Embryonic facial prominence (tissue), 1 donor: ENCODE measurements at regions not wholly inside any gene's neighbourhood (a gene's known extent, or its start where the extent isn't known, plus 50 kb on each side); places are given as distances from the start of the nearest gene placed in this dataset.
"Not testable (repeated sequence)": the region's sequence is repeated elsewhere in the genome, so short reads cannot be mapped to it uniquely, and the experiment has no call there.

Experiments
- DNase-seq: peaks from one replicate; pipeline ENCODE4 v3.0.0-alpha.2; 2016; ENCODE audit errors: extremely low spot score

GRCh38 chr2:220555961-220556630 is 928.7 kb downstream of the SLC4A3 start:
- no peak for DNase-seq

GRCh38 chr2:220556658-220557057 is 929.2 kb downstream of the SLC4A3 start:
- DNase-seq, result no peak

- no peak for DNase-seq
Observed at GRCh38 chr2:220560192-220560591, 932.8 kb downstream of the SLC4A3 start.

- DNase-seq, result no peak
Observed at GRCh38 chr2:220562375-220563140, 935.1 kb downstream of the SLC4A3 start.

GRCh38 chr2:220568296-220568695 is 940.9 kb downstream of the SLC4A3 start:
- DNase-seq, result no peak

- no peak for DNase-seq
Observed at GRCh38 chr2:220569112-220569897, 941.9 kb downstream of the SLC4A3 start.

GRCh38 chr2:220572385-220572784 is 945.0 kb downstream of the SLC4A3 start:
- DNase-seq, result no peak

GRCh38 chr2:220574038-220574437 is 946.6 kb downstream of the SLC4A3 start:
- DNase-seq, result no peak

GRCh38 chr2:220575963-220576362 is 948.5 kb downstream of the SLC4A3 start:
- DNase-seq, result no peak

- DNase-seq, result no peak
Observed at GRCh38 chr2:220579452-220579851, 952.0 kb downstream of the SLC4A3 start.

GRCh38 chr2:220580113-220580512 is 952.7 kb downstream of the SLC4A3 start:
- DNase-seq, result no peak

GRCh38 chr2:220583725-220584124 is 956.3 kb downstream of the SLC4A3 start:
- DNase-seq, result no peak

GRCh38 chr2:220585241-220585640 is 957.8 kb downstream of the SLC4A3 start:
- no peak for DNase-seq

GRCh38 chr2:220586980-220587530 is 959.6 kb downstream of the SLC4A3 start:
- no peak for DNase-seq

- no peak for DNase-seq
Observed at GRCh38 chr2:220588148-220588547, 960.7 kb downstream of the SLC4A3 start.

GRCh38 chr2:220590476-220590875 is 963.0 kb downstream of the SLC4A3 start:
- no peak for DNase-seq

- DNase-seq, result no peak
Observed at GRCh38 chr2:220593526-220593925, 966.1 kb downstream of the SLC4A3 start.

GRCh38 chr2:220601674-220602073 is 970.4 kb downstream of the EPHA4 start:
- DNase-seq, result no peak

GRCh38 chr2:220613004-220613403 is 959.1 kb downstream of the EPHA4 start:
- not testable (repeated sequence) for DNase-seq

GRCh38 chr2:220614064-220614463 is 958.0 kb downstream of the EPHA4 start:
- DNase-seq, result no peak

GRCh38 chr2:220619525-220620220 is 952.4 kb downstream of the EPHA4 start:
- no peak for DNase-seq

GRCh38 chr2:220626603-220627002 is 945.5 kb downstream of the EPHA4 start:
- no peak for DNase-seq
